Lung (tissue), 11 donors: ENCODE measurements at regions not wholly inside any gene's neighbourhood (a gene's known extent, or its start where the extent isn't known, plus 50 kb on each side); places are given as distances from the start of the nearest gene placed in this dataset.

ENCODE experiments used
- ATAC-seq: fragments of 200-7000 bp; cut with Tn5 transposase; one replicate; pipeline ENCODE4 v1.9.1; 2020; ENCODE audit warnings: moderate number of reproducible peaks; ENCODE audit not compliant: insufficient read depth, low FRiP score
- DNase-seq, 3 donors: peaks; one replicate each; pipeline ENCODE4 v3.0.0-alpha.2; 2013 to 2017
- H3K27ac ChIP-seq, 2 donors: one replicate each; pipeline ENCODE4 v1.5.1; 2013; ENCODE audit warnings: mild to moderate bottlenecking in 2 of 2, moderate library complexity in 2 of 2, control low read depth in 1 of 2, inconsistent platforms in 1 of 2, low read depth in 1 of 2, low read length in 1 of 2
- H3K27me3 ChIP-seq, 3 donors: one replicate each; pipeline ENCODE4 v1.5.1; 2013; ENCODE audit warnings: low read length in 2 of 3; ENCODE audit not compliant: control insufficient read depth in 3 of 3, insufficient read depth in 3 of 3
- H3K36me3 ChIP-seq, 4 donors: one replicate each; pipeline ENCODE4 v1.5.1; 2013; ENCODE audit warnings: low read length in 4 of 4, mild to moderate bottlenecking in 1 of 4, moderate library complexity in 1 of 4; ENCODE audit not compliant: control insufficient read depth in 4 of 4, insufficient read depth in 4 of 4
- H3K4me1 ChIP-seq, 5 donors: one replicate each; pipeline ENCODE4 v1.5.1; 2013; ENCODE audit warnings: low read length in 5 of 5, mild to moderate bottlenecking in 2 of 5, moderate library complexity in 1 of 5; ENCODE audit not compliant: control insufficient read depth in 5 of 5, insufficient read depth in 5 of 5
- H3K4me3 ChIP-seq: one replicate; pipeline ENCODE4 v1.5.1; 2013; ENCODE audit warnings: mild to moderate bottlenecking, control low read depth, moderate library complexity
- H3K9ac ChIP-seq, 2 donors: one replicate each; pipeline ENCODE4 v1.5.1; 2013; ENCODE audit warnings: low read length in 2 of 2, control low read depth in 1 of 2; ENCODE audit not compliant: insufficient read depth in 1 of 2
- H3K9me3 ChIP-seq, 4 donors: one replicate each; pipeline ENCODE4 v1.5.1; 2013; ENCODE audit warnings: low read length in 3 of 4, mild to moderate bottlenecking in 1 of 4, moderate library complexity in 1 of 4; ENCODE audit not compliant: control insufficient read depth in 4 of 4, insufficient read depth in 3 of 4
- CTCF ChIP-seq: IDR thresholded peaks from 2 replicates; pipeline ENCODE4 v1.5.1; 2012; ENCODE audit warnings: mild to moderate bottlenecking; ENCODE audit errors: control extremely low read depth, extremely low read depth
- WGBS, 2 donors: extraction: QIAGEN DNeasy Blood & Tissue Kit; methylation state at CpG; one replicate each; pipeline ENCODE4 v1.1.7; 2013; 5-methylcytosine and 5-hydroxymethylcytosine counted together
- donor health status: control.
- donor health status: control.
- donor health status: Bipolar disorder and iron deficiency.
- donor health status: healthy.
- donor health status: DM: yes; HTN: yes; CAD: no.

- TF ChIP-seq CTCF = no peak
- Histone ChIP-seq H3K27ac (no peak overlapping the region), H3K4me1 (no peaks in the 10 kb centered on the region), H3K9me3 (no peaks in the 10 kb centered on the region), H3K4me3 (no peak overlapping the region), H3K36me3 (no peaks in the 10 kb centered on the region), H3K9ac (no peak overlapping the region), H3K27me3 (no peaks in the 10 kb centered on the region)
- 81 to 90% methylated on average over 3 of the region's 3 CpGs for WGBS, 2 donors
- no peak for DNase-seq
- no peak for ATAC-seq
Measured at GRCh38 chr2:16932826-16933225, 267.2 kb upstream of the CYRIA start.

GRCh38 chr2:16931441-16931840, 265.8 kb upstream of the CYRIA start:
- H3K9ac ChIP-seq = no peak overlapping the region
- H3K27me3 ChIP-seq = no peaks in the 10 kb centered on the region
- no peaks in the 10 kb centered on the region for H3K4me1 ChIP-seq
- ATAC-seq (no peak), DNase-seq (no peak)
- H3K4me3 ChIP-seq = no peak overlapping the region
- no peak for TF ChIP-seq CTCF
- H3K9me3 ChIP-seq = no peaks in the 10 kb centered on the region
- no peak overlapping the region for H3K27ac ChIP-seq
- H3K36me3 ChIP-seq = no peaks in the 10 kb centered on the region
- WGBS, 2 donors = 74 to 89% methylated on average over 4 of the region's 4 CpGs

GRCh38 chr2:16927398-16927797, 261.8 kb upstream of the CYRIA start:
- WGBS, 2 donors = 83 to 92% methylated on average over 1 of the region's 1 CpG
- no peak overlapping the region for H3K4me3 ChIP-seq
- DNase-seq = no peak

More at GRCh38 chr2:16927398-16927797, 261.8 kb upstream of the CYRIA start:
- H3K36me3 ChIP-seq = no peaks in the 10 kb centered on the region
- H3K27ac ChIP-seq = no peak overlapping the region
- no peak overlapping the region for H3K9ac ChIP-seq
- H3K4me1 ChIP-seq = no peaks in the 10 kb centered on the region
- no peak for TF ChIP-seq CTCF
- no peaks in the 10 kb centered on the region for H3K9me3 ChIP-seq
- no peaks in the 10 kb centered on the region for H3K27me3 ChIP-seq
- ATAC-seq = no peak
